ENCODE measurements at regions not wholly inside any gene's neighbourhood (a gene's known extent, or its start where the extent isn't known, plus 50 kb on each side); places are given as distances from the start of the nearest gene placed in this dataset.

DNA sequence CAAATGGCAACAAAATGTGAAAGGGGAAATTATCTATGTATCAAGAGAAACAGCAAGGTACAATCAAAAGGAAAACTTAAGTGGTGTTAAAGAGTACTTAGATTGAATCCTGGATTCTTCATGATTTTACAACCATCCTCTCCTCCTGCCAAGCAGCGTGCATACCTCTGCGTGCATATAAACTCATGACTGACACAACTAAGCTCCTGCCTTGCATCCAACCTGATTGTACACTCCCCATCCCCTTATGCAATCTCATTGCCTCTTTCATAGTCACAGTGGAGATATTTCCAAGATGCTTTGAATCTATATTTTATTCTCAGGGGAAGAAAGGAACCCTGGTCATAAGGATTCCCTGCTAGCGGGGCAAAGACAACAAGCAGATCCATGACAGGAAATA is 499.9 kb downstream of the KCTD12 start:
- Histone ChIP-seq H3K23ac (ENCODE audit: insufficient read length) (no peak overlapping the region), H3K23me2 (ENCODE audit: low read depth, low read length) (no peaks in the 10 kb centered on the region), H3K14ac (ENCODE audit: insufficient read length) (no peak overlapping the region), H3K18ac (ENCODE audit: extremely low read depth, low read length) (no peak overlapping the region), H3K9me3 (ENCODE audit: insufficient read depth in 2 of 2, low read depth in 1 of 2, low read length in 1 of 2) (no peaks in the 10 kb centered on the region), H2AK5ac (ENCODE audit: low read depth, low read length) (no peak overlapping the region), H2BK20ac (ENCODE audit: low read length) (no peak overlapping the region), H2BK12ac (ENCODE audit: low read depth, low read length) (no peak overlapping the region), H4K5ac (ENCODE audit: insufficient read length, low read depth, low read length) (no peak overlapping the region), H2AFZ (ENCODE audit: low read length) (no peak overlapping the region), H2BK15ac (ENCODE audit: low read length) (no peak overlapping the region), H3K9ac (replicated peaks in 1 of 4; ENCODE audit: extremely low read depth in 1 of 4, low read depth in 3 of 4, low read length in 3 of 4) (no peak overlapping the region), H3K56ac (replicated peaks; ENCODE audit: insufficient read length, low read depth, low read length) (no peak overlapping the region), H4K91ac (replicated peaks; ENCODE audit: insufficient read length, low read length) (no peak overlapping the region), H3K27me3 (replicated peaks in 1 of 4; ENCODE audit: control insufficient read depth in 3 of 4, extremely low read depth in 1 of 4, insufficient read depth in 3 of 4, low read length in 3 of 4) (no peaks in the 10 kb centered on the region), H2BK5ac (ENCODE audit: low read depth, low read length) (no peak overlapping the region), H3K36me3 (ENCODE audit: control insufficient read depth in 2 of 4, insufficient read depth in 4 of 4, low read length in 3 of 4) (no peaks in the 10 kb centered on the region), H3K4me1 (replicated peaks in 1 of 4; ENCODE audit: control insufficient read depth in 3 of 4, insufficient read depth in 4 of 4, low read length in 3 of 4) (no peaks in the 10 kb centered on the region), H2BK120ac (replicated peaks; ENCODE audit: low read depth, low read length) (no peak overlapping the region), H3K4me3 (ENCODE audit: extremely low read depth in 1 of 4, insufficient read depth in 2 of 4, low read depth in 3 of 4, low read length in 4 of 4) (no peak overlapping the region), H4K20me1 (replicated peaks in 1 of 2; ENCODE audit: control insufficient read depth in 1 of 2, insufficient read depth in 2 of 2, low read length in 2 of 2) (no peaks in the 10 kb centered on the region), H3K79me2 (ENCODE audit: control insufficient read depth in 1 of 2, insufficient read depth in 2 of 2, low read length in 2 of 2) (no peaks in the 10 kb centered on the region), H3K4ac (replicated peaks; ENCODE audit: insufficient read length, low read depth, low read length) (no peak overlapping the region), H4K8ac (ENCODE audit: extremely low read depth, insufficient read depth, low read length) (no peak overlapping the region), H3K4me2 (ENCODE audit: insufficient read depth in 1 of 2, low read depth in 2 of 2, low read length in 2 of 2) (no peak overlapping the region), H3K27ac (ENCODE audit: low read depth, low read length) (no peak overlapping the region), H3K79me1 (ENCODE audit: low read depth, low read length) (no peaks in the 10 kb centered on the region)
- DNase-seq (ENCODE audit: low read depth in 1 of 2, low spot score in 2 of 2) (no peak), FAIRE-seq (no peak)
- WGBS, 2 experiments (ENCODE audit: extremely low coverage in 1 of 2, insufficient coverage in 1 of 2, insufficient read length in 1 of 2, insufficient replicate concordance in 2 of 2, low coverage in 1 of 2, low lambda C conversion rate in 2 of 2, missing lambda C conversion rate in 1 of 2): 94% methylated on average over 3 of the region's 3 CpGs; no CpG with 5 or more reads in 1 of the 2 experiments
- TF ChIP-seq KDM4A (IDR thresholded peaks at IDR 0.05; ENCODE audit: low read depth, low read length, severe bottlenecking) (no peak), CBX8 (IDR thresholded peaks at IDR 0.05; ENCODE audit: borderline replicate concordance, low read depth, low read length) (no peak), RAD21 (IDR thresholded peaks at IDR 0.05 in 1 of 2, conservative IDR thresholded peaks at IDR 0.05 in 1 of 2; ENCODE audit: low read depth in 2 of 2, low read length in 2 of 2) (no peak), SP1 (IDR thresholded peaks at IDR 0.05; ENCODE audit: low read depth, low read length) (no peak)
- CTCF ChIA-PET (ENCODE audit: partially characterized antibody): interaction anchor here (1.1 kb wide), 1 partner anchor 510 kb away, joined by 3 read pairs; no protein-coding TSS in a partner anchor
- POLR2A ChIA-PET (ENCODE audit: partially characterized antibody): no interaction called here

All from H1 (cell line).